ENCODE measurements at regions not wholly inside any gene's neighbourhood (a gene's known extent, or its start where the extent isn't known, plus 50 kb on each side); places are given as distances from the start of the nearest gene placed in this dataset.
"Not testable (repeated sequence)": the region's sequence is repeated elsewhere in the genome, so short reads cannot be mapped to it uniquely, and the experiment has no call there.

DNA sequence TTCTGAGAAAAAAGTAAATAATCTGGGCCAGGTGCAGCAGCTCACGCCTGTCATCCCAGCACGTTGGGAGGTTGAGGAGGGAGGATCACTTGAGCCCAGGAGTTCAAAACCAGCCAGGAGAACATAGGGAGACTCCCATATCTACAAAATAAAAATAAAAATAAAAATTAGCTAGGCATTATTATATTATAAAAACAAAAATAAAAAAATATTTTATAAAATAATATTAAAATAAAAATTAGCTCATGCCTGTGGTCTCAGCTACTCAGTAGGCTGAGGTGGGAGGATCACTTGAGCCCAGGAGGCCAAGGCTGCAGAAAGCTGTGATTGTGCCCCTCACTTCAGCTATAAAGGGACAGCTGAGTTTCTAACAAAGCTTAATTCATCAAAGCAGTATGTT is 362.9 kb downstream of the SMOC2 start:
- no peak for DNase-seq (ENCODE audit: low read depth in 2 of 3, low spot score in 2 of 3)

DNA sequence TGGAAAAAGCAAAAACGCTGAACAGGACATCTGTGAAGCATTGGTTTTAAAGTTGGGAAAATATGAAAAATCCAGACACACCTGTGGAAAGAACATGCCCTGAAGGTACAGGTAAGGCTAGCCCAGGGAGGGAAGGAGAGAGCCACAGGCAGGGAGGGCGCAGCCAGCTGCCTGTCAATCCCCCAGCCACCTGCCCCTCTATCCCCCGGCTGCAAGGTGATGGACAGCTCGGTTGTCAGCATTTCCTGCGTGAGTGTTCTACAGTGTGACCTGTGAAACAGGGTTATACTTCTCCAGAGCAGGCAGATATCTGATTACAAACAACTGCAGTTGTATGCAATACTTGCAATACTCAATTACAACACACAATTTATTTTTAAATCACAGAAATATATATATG is 358.1 kb downstream of the SMOC2 start:
- no peak for DNase-seq (ENCODE audit: low read depth in 2 of 3, low spot score in 2 of 3)

DNA sequence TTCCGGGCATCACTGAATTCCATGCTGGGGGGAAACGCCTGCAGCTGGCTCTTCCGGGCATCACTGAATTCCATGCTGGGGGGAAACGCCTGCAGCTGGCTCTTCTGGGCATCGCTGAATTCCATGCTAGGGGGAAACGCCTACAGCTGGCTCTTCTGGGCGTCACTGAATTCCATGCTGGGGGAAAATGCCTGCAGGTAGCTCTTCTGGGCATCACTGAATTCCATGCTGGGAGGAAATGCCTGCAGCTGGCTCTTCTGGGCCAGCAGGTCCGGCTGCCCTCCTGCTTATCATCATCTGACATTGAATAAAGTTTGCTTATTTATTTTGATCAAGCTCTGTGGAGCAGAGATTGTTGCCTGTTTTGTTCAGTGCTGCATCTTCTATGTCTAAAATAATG is 355.1 kb downstream of the SMOC2 start:
- DNase-seq (ENCODE audit: low read depth in 2 of 3, low spot score in 2 of 3), result no peak

DNA sequence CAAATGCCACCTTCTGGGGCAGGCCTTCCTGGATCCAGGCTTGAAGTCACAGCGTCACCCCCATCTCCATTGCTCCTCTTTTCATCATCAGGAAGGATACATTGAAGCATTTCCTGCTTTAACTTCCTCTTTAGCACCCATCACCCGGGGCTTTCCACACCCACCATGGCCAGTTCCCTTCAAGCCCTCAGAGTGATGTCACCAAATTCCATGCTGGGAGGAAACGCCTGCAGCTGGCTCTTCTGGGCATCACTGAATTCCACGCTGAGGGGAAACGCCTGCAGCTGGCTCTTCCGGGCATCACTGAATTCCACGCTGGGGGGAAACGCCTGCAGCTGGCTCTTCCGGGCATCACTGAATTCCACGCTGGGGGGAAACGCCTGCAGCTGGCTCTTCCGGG is 354.6 kb downstream of the SMOC2 start:
- DNase-seq (ENCODE audit: low read depth in 2 of 3, low spot score in 2 of 3), result not testable (repeated sequence)

DNA sequence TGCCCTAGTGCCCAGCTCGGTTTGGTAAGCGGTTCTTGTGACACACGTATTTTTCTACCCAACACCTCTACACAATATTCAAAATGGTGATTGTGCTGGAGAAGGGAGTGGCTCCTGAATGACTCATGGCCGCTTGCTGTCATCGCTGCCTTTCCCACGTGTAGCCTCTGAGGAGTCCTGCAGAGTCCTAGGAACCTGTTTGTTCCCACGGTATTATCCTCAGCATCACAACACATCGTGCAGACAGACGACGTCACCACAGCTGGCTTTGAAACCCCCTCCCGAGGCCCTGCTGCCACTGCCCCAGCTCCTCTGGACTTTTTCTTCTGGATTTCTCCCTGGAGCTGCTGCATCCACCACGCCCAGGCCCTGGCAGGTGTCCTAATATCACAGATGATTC is 353.5 kb downstream of the SMOC2 start:
- DNase-seq (ENCODE audit: low read depth in 2 of 3, low spot score in 2 of 3), result no peak

DNA sequence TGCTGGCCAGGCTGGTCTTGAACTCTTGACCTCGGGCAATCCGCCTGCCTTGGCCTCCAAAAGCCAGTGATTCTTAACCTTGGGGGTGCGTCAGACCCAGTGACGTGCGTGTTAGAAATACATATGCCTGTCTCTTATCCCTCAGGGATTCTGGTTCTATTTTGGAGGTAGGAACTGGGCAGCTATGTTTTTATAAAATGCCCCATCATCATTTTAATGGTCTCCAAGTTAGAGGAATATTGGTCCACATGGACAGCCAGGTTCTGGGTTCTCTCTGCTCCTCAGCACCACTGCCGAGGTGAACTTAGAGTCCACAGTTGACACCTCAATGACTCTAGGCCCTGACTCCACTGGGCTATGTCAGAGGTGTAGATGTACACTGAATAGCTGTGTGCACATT is 352.7 kb downstream of the SMOC2 start:
- no peak for DNase-seq (ENCODE audit: low read depth in 2 of 3, low spot score in 2 of 3)

DNA sequence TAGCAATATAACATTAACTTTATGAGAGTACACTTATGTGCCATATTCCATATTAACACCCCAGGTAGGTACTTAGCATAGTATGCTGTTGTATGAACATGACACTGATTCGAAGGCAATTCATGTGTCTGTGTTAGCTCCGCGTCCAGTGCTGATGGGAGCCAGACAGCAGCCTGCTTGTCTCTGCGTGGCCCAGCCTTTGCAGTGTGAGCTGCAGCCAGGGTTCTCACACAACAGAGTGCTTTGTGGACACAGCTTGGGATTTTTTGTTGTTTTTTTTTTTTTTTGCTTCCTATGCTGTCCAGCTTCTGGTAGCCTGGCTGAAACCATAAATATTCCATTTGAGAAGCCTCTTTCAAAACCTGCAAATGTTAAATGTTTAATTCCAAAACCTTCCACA is 350.9 kb downstream of the SMOC2 start:
- no peak for DNase-seq (ENCODE audit: low read depth in 2 of 3, low spot score in 2 of 3)

DNA sequence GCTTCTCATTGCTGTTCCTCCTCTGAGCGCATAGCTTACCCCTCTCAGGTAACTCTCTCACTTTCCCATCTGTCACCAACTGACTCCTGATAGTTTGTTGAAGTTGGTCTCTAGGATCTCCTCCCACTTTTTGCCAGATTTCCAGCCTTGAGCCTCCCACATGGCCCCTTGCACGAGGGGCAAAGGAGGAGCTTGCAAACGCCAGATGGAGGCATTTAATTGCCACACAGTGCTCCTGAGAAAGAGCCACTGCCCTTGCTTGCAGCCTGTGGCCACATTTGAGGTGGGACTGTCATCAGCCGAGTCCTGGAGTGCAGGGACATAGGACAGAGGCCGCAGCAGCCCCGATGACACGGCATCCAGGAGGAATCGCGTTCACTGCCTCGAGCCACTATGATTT is 348.7 kb downstream of the SMOC2 start:
- no peak for DNase-seq (ENCODE audit: low read depth in 2 of 3, low spot score in 2 of 3)

DNA sequence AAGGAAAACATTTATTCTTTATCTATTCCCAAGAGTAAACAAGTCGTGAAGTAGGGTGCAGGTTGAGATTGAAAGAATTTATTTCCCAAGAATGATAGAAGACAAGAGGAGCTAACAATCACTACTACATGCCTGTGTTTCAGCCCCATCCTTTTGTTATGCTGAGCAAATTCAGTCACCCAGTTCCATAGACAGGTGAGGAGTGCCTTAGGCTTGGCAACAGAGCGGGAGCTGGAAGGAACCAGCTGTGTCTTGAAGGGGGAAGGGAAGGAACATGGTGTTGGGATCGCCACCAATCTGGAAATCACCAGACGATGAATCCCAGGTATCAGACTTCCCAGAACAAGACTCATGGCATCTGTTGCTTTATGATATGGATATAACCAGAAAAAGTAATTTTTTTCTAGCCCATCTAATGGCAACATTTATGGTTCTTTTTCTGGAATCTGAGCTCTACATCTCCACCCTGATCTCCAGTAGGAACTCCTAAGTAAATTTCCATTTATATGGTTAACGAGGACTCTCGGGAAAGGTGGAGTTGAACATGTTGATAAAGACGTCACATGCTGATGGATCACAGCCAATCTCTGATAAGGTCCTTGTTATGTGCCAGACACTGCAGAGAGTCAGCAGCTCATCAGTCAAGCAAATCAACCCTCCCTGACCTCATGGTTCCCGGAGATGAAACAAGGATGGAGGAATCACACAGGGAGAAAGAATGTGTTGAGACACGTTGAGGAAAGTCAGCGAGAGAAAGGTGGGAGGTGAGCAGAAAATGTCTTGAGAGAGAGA is 344.9 kb downstream of the SMOC2 start:
- no peak for DNase-seq (ENCODE audit: low read depth in 2 of 3, low spot score in 2 of 3)

DNA sequence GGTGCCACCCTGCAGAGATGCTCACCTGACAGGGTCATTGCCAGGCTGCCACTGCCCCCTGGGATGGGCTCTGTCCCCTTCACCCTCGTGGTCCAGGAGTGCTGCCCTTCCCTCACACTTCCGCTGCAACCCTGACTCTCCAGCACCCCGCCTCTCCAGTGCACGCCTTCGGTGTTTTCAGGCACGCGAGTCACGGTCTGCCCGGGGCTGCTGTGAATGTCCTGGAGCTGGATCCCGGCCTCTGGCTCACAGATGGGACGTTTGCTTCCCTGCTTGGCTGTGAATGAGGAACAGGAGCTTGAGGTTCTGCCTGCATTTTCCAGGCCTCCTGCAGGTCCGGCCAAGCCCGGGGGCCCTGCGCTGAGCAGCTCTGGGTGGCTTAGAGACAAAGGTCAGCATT is 343.4 kb downstream of the SMOC2 start:
- no peak for DNase-seq (ENCODE audit: low read depth in 2 of 3, low spot score in 2 of 3)

DNA sequence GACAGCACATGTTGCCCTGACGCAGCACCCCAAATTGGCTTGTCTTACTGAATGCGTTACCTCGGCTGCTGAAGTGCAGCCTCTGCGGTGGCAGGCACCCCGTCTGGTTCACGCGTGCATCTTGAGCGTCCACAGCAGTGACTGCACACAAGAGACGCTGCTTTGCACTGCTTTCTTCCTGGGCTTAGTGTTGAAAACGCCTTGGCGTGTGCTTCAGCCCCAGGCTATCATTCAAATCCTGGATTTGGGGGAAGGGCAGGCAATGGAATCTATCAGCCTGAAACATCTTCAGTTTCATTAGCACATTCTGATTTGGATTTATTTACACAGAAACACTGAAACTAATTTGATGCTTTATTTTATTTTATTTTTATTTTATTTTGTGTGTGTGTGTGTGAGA is 342.7 kb downstream of the SMOC2 start:
- DNase-seq (ENCODE audit: low read depth in 2 of 3, low spot score in 2 of 3), result no peak

DNA sequence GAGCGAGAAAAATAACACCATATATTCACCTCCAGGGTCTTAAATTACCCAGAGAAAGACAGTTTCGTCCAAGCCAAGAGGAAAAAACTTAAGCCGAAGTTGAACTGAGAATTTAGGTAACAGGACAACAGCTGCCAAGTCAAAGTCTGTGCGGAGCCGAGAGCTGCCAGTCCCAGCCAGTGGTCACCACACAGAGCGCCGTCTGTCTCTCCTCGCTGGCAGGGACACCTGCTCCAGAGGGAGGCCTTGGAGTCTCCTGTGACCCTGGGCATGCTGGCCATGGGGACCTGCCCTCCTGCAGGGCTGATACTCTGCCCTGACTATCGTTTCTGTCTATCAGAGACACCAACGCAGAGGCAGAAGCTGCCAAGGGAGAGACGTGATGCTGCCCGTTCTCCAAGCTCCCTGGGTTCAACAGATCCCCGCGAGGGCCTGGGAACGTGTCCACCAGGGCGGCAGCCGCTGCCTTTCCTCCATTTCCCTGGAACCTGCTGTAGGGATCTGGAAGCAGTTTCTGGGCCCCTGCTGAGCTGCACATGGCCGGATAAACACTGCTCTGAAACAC is 341.3 kb downstream of the SMOC2 start:
- DNase-seq (ENCODE audit: low read depth in 2 of 3, low spot score in 2 of 3), result no peak

DNA sequence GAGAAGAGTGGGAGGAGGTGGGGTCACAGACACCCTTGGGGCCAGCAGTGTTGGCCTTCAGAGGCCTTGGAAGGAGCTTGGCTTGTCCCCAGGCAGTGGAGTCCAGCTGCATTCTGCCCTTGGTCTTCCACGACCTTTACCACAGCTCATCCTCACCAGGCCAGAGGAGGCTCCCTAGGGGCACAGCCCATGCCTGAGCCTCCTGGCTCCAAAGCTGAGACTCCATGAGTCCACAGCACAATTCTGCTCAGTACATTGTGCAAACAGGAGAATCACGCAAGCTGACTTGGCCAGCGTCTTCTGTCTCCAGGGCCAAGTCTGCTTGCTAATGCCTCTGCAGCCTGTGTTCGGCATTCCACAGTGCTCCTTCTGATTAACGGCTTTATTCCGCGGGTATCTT is 337.2 kb downstream of the SMOC2 start:
- no peak for DNase-seq (ENCODE audit: low read depth in 2 of 3, low spot score in 2 of 3)

DNA sequence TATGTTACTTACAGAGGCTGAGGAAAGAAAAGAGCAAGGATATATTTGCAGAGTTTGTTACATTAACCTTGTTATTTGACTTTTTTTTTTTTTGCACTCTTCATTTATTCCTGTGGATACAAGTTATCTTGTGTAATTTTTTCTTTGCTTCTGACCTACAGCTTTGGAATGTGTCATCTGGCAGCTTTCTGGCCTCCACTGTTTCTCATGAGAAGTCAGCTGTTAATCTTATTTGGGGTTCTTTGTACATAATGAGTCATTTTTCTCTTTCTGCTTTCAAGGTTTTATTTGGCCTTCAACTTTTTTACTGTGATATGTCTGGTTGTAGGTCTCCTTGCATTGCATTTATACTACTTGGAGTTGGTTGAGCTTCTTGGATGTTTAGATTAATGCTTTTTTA is 333.4 kb downstream of the SMOC2 start:
- DNase-seq (ENCODE audit: low read depth in 2 of 3, low spot score in 2 of 3), result no peak

DNA sequence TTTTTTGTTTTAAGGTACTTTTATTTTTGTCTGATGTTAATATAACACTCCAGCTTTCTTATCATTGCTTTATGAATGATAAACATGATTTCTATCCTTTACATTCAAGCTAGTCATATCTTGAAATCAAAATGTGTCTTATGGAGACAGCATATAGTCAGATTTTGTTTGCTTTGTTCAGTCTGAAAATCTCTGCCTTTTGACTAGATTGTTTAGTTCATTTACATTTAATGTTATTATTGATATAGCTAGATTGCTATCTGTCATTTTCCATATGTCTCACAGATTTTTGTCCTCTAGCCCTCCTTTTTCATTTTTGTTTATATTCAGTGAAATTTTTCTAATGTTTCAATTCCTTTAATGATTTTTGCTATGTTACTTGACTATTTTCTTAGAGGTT is 332.8 kb downstream of the SMOC2 start:
- DNase-seq (ENCODE audit: low read depth in 2 of 3, low spot score in 2 of 3), result no peak

DNA sequence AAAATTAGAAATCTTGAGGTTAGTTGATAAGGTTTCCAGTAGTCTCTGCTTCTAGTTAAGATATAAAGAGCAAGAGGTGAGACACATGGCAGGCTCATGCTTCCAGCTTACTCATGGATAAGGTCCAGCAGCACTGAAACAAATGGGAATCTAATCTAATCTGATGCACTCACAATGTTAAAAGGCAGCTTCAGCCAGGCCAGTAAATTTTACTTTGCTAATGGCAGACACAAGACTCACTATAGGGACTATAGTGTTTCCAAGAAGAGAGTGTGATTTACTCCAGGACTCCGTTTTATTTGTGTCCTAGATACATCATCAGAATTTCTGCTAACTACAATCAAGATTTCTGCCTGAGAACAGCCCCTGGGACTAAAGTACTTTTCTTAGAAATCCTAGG is 324.8 kb downstream of the SMOC2 start:
- DNase-seq (ENCODE audit: low read depth in 2 of 3, low spot score in 2 of 3), result no peak

DNA sequence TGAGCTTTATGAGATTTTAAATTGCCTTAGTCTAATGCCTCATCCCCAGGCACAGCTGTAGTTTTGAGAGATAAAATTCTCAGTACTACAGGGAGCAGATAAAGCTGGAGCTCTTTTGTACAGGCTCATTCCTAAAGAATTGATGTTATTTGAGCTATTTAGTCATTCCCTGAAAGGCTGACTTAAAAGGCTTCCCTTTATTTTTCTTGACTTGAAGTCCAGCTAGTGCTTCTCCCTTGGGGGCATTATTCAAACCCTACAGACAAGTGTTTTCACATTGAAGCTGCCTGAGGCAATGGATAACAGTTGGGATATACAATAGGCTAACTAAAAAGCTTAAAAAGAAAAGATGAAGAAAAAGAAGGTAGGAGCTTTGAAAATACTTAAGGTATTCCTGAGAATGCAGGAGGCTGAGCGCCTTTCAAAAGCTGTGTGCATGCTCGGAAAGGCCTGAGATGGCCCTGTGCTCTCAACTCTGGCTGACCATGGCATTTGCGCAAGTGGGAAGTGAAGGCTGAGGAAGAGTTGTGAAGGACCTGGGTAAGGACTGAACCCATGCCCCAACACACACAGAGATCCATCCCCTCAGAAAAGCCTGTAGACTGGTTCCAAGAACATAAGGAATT is 315.1 kb downstream of the SMOC2 start:
- no peak for DNase-seq (ENCODE audit: low read depth in 2 of 3, low spot score in 2 of 3)

DNA sequence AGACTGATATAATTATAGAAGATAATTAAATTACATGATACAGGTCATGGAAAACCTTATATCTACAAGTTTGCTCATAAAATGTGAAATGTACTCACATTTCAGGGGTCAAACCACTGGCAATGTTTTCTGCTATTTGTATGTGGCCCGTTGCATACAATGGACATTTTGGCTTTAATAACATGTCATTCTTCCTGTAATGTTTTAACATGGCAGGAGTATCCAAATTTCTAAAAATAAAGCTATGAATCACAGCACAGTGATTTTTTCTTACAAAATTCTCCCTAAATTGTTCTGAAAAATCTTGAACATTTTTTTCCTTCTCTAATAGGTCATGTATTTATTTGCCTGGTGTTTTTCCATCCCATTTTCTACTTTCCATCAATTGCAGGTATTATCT is 305.7 kb downstream of the SMOC2 start:
- DNase-seq (ENCODE audit: low read depth in 2 of 3, low spot score in 2 of 3), result no peak

DNA sequence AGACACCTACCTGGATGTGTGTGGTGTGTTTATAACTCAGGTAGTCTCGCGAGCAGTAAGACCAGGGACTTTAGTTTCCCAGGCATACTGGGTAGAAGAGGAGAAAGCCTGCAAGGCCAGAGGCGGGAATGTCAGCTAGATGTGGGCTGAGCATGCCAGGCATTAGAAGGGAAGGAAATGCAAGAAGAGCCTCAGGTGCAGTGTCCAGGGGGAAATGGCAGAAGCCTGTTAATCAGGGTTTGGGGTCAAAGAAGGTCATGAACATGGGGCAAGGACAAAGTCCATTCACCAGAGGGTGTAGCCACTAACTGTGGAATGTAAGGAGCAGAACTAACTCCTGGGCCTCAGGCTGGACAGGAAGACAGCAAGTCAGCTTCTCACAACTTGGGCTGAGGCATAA is 305.0 kb downstream of the SMOC2 start:
- no peak for DNase-seq (ENCODE audit: low read depth in 2 of 3, low spot score in 2 of 3)

DNA sequence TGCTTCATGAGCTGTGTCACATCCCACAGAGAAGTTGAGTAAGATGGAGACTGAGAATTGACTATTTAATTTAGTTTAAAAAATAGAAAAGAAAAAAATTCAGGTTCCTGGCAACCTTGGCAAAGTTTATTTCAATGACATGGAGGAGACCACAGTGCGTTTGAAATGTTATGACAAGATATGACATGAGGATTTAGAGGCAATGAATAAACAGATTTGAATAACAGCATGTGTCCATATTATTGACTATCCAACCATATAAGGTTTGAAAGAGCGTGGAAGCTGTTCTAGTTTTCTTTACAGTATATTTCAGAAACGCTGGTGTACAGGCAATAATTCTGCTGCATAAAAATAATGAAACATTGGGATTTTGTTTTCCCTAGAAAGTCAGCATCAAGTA is 303.9 kb downstream of the SMOC2 start:
- DNase-seq (ENCODE audit: low read depth in 2 of 3, low spot score in 2 of 3), result no peak

DNA sequence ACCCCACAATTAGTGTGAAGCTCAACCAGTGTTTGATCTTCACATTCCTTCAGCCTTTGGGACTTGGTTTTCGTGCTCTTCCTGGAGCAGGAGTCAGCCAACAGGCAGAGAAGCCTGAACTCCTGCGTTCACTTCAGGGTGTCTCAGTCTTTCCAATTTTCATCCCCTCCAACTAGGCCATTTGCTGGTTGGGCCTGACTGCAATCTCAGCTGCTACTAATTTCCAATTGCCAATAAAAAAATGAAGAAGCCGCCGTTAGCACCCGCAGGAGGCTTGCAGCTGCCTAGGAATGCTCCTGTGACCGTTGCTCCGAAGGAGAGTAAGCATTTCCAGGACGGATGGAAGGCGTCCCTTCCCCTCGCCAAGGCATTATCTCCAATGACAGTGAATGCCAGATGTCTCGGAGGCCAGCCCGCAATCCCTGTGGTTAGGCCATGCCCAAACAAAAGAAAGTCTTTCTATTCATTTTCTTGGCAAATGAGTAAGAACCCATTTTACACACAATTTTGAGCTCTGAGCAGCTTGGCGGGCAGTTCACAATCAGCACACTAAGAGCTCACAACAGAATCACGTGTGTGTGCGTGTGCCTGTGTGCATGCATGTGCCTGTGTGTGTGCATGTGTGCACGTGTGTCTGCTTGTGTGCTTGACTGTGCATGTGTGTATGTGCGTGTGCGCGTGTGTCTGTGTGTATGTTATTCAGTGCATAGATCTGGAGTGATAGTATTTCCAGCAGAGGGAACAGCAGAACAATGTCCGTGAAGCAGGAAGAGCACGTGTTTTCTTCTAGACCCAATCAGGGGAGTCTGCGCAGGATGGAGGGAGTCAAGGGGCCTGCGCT is 301.2 kb downstream of the SMOC2 start:
- no peak for DNase-seq (ENCODE audit: low read depth in 2 of 3, low spot score in 2 of 3)

DNA sequence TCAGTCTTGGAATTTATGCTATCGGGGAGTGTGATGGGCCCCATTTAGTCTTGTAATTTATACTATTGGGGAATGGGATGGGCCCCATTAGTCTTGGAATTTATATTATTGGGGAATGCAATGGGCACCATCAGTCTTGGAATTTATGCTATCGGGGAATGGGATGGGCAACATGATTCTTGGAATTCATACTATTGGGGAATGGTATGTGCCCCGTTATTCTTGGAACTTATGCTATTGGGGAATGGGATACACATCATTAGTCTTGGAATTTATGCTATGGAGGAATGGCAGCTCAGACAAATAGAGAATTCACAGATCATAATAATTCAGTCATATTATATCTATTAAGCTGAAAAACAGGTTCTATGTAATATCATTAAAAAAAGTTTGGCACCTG is 300.3 kb downstream of the SMOC2 start:
- no peak for DNase-seq (ENCODE audit: low read depth in 2 of 3, low spot score in 2 of 3)

Measured in hematopoietic multipotent progenitor cell (in vitro differentiated cells).